ENCODE measurements at regions not wholly inside any gene's neighbourhood (a gene's known extent, or its start where the extent isn't known, plus 50 kb on each side); places are given as distances from the start of the nearest gene placed in this dataset.

DNA sequence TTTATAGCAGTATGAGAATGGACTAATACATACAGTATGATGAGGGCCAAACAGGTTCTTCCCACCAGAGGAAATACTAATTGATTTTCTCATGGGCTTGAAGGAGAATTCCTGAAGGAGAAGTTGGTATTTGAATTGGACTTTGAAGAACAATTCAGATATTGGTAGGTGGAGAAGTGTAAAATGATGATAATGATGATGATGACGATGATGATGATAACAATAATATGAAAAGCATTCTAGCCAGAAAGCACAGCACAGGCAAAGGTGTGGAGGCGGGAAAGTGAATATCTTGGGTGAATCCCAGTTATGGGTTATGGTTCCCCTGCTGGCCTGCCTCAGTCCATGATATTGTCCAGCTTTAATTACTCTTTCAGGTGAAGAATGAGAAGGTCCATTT, 562.4 kb upstream of the SALL1 start:
- Mint-ChIP-seq H3K36me3 (no peaks in the 10 kb centered on the region), H3K27me3 (no peaks in the 10 kb centered on the region), H3K4me3 (no peak overlapping the region), H3K27ac (no peak overlapping the region), H3K4me1 (ENCODE audit: unreplicated experiment) (no peaks in the 10 kb centered on the region), H3K9me3 (no peaks in the 10 kb centered on the region)
- no peak for DNase-seq (ENCODE audit: extremely low spot score, unreplicated experiment)
- TF ChIP-seq CTCF (conservative IDR thresholded peaks at IDR 0.05): no peak

DNA sequence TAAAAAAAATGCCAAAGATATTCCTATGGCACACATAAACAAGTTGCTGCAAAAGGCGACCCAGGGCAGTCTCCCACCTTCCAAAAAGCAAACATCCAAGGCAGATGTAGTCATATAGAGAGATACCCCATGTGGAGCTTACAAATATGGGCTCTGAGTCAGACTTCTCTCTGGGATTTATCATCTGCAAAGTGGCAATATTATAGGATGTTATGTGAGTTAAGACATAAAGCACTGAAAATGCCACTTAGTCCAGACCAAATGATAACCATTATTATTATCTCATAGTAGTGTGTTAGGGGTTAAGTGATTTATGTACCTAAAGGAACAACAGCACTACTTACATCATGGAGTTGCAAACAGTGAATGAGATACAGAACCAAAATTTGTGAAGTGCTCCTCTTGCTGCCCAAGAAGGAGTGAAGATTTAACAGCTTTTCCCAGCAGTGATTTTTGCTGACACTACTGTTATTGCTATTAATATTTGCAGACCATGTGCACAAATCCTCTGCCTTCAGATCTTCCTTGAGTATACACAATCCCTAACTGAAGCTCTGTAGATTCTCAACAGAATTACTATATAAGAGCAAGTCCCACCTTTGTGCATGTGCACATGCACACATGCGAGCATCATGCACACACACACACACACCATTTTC, 560.0 kb upstream of the SALL1 start:
- peaks cover 5% of the 10 kb centered on the region for H3K9me3 Mint-ChIP-seq
- no peak overlapping the region for H3K27ac Mint-ChIP-seq
- TF ChIP-seq CTCF (conservative IDR thresholded peaks at IDR 0.05): no peak
- H3K27me3 Mint-ChIP-seq: no peaks in the 10 kb centered on the region
- H3K36me3 Mint-ChIP-seq: no peaks in the 10 kb centered on the region
- no peak overlapping the region for H3K4me3 Mint-ChIP-seq
- no peak for DNase-seq (ENCODE audit: extremely low spot score, unreplicated experiment)
- no peaks in the 10 kb centered on the region for H3K4me1 Mint-ChIP-seq (ENCODE audit: unreplicated experiment)

DNA sequence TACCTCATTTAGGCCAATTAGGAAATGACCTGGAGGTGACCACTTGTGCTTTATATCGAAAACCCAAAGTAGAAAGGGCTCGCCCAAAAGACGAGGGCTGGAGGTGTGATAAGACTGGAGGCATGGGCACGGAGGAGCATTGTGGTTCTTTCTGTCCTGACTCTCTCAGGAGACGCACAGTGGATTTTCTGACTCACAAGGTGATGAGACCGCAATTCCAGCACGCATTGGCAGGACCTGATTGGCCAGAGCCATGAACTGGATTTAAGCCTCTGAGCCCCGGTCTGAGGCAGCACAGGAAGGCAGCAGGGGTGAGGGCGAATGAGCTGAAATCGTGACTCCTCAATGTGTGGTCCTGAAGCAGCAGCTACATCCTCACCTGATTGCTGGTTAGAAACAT, 559.1 kb upstream of the SALL1 start:
- no peaks in the 10 kb centered on the region for H3K36me3 Mint-ChIP-seq
- TF ChIP-seq CTCF (conservative IDR thresholded peaks at IDR 0.05): no peak
- no peak for DNase-seq (ENCODE audit: extremely low spot score, unreplicated experiment)
- H3K27ac Mint-ChIP-seq: no peak overlapping the region
- H3K4me3 Mint-ChIP-seq: no peak overlapping the region
- H3K9me3 Mint-ChIP-seq: peaks cover 5% of the 10 kb centered on the region
- no peaks in the 10 kb centered on the region for H3K27me3 Mint-ChIP-seq
- no peaks in the 10 kb centered on the region for H3K4me1 Mint-ChIP-seq (ENCODE audit: unreplicated experiment)

DNA sequence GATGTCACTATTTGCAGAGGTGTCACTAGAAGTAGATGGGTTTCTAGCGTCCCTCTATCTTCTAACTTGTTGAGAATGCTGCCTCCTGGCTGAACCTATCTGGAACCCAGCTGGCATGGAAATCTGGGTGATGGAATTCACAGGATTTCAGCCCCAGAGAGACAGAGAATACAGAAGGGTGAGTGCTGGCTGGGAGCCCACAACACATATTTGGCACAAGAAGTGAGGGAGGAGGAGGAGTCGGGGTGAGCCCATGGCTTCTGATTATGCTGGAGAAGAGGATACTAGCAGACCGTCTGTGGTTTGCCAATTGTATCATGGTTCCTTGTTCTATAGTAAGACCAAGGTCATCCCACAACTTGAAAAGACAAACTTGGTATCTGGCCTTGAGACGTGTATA, 557.8 kb upstream of the SALL1 start:
- Mint-ChIP-seq H3K4me1 (ENCODE audit: unreplicated experiment) (no peaks in the 10 kb centered on the region), H3K27ac (no peak overlapping the region), H3K36me3 (peaks cover 3% of the 10 kb centered on the region)

DNA sequence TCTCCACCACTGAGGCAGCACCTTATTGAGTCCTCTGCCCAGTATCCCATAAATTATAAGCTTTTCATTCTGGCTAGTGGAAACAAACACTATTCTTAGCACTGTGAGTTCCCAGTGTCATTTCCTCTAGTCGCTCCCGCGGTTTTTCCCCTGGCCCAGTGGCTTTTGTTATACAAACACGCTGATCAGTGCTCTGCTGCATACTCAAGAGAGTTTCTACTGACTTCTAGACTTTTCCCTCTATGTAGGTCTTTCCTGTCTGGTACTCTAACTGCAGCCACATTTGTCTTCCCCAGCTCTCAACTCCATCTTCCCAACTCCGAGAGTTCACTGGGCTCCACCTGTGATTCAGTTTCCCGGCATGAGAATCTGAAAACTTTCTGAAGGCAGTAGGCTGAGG, 556.6 kb upstream of the SALL1 start:
- Mint-ChIP-seq H3K4me3 (no peak overlapping the region), H3K36me3 (peaks cover 3% of the 10 kb centered on the region), H3K4me1 (ENCODE audit: unreplicated experiment) (no peaks in the 10 kb centered on the region), H3K27me3 (no peaks in the 10 kb centered on the region), H3K27ac (no peak overlapping the region), H3K9me3 (peaks cover 14% of the 10 kb centered on the region)
- no peak for DNase-seq (ENCODE audit: extremely low spot score, unreplicated experiment)
- no peak for TF ChIP-seq CTCF (conservative IDR thresholded peaks at IDR 0.05)

More for the DNA sequence above, 557.8 kb upstream of the SALL1 start:
- Mint-ChIP-seq H3K9me3 (peaks cover 11% of the 10 kb centered on the region), H3K27me3 (no peaks in the 10 kb centered on the region), H3K4me3 (no peak overlapping the region)
- no peak for DNase-seq (ENCODE audit: extremely low spot score, unreplicated experiment)
- no peak for TF ChIP-seq CTCF (conservative IDR thresholded peaks at IDR 0.05)

DNA sequence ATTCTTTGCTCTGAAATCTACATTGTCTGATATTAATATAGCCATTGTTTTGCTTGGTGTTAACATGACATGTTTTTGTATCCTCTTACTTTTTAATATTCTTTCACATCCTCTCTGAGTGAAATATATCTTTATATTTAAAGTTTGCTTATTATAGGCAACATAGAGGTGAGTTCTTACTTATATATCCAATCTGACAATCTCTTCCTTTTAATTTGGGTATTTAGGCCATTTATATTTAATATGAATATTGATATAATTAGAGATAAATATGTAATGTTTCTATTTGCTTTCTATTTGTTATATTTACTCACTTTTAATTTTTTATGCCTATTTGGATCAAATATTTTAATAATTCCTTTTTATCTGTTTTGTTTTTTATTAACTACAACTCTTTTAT, 554.1 kb upstream of the SALL1 start:
- Mint-ChIP-seq H3K4me1 (ENCODE audit: unreplicated experiment) (no peaks in the 10 kb centered on the region), H3K36me3 (peaks cover 3% of the 10 kb centered on the region), H3K9me3 (peaks cover 14% of the 10 kb centered on the region), H3K27ac (no peak overlapping the region), H3K4me3 (no peak overlapping the region), H3K27me3 (no peaks in the 10 kb centered on the region)
- TF ChIP-seq CTCF (conservative IDR thresholded peaks at IDR 0.05): no peak
- no peak for DNase-seq (ENCODE audit: extremely low spot score, unreplicated experiment)
